Upper lobe of left lung (tissue), 6 donors: ENCODE measurements at regions not wholly inside any gene's neighbourhood (a gene's known extent, or its start where the extent isn't known, plus 50 kb on each side); places are given as distances from the start of the nearest gene placed in this dataset.

Experiments used
- ATAC-seq, 2 donors: fragments of 200-7000 bp; cut with Tn5 transposase; one replicate each; pipeline ENCODE4 v1.9.1; 2022; ENCODE audit warnings: mild to moderate bottlenecking in 2 of 2, moderate library complexity in 2 of 2; ENCODE audit not compliant: low FRiP score in 2 of 2
- DNase-seq, 2 donors: peaks; one replicate each; pipeline ENCODE4 v3.0.0-alpha.2; 2019 to 2020
- H3K27ac ChIP-seq, 4 donors: fragments of 200-600 bp; sonication (generic); one replicate each; pipeline ENCODE4 v1.5.1; 2016 to 2019
- H3K27me3 ChIP-seq, 4 donors: fragments of 200-600 bp; sonication (generic); one replicate each; pipeline ENCODE4 v1.5.1; 2017 to 2019
- H3K36me3 ChIP-seq, 4 donors: fragments of 200-600 bp; sonication (generic); one replicate each; pipeline ENCODE4 v1.5.1; 2016 to 2019
- H3K4me1 ChIP-seq, 4 donors: fragments of 200-600 bp; sonication (generic); one replicate each; pipeline ENCODE4 v1.5.1; 2018 to 2019
- H3K4me3 ChIP-seq, 4 donors: fragments of 200-600 bp; sonication (generic); one replicate each; pipeline ENCODE4 v1.5.1; 2017 to 2019; ENCODE audit warnings: mild to moderate bottlenecking in 2 of 4, moderate library complexity in 1 of 4
- H3K9me3 ChIP-seq, 4 donors: fragments of 200-600 bp; sonication (generic); one replicate each; pipeline ENCODE4 v1.5.1; 2018 to 2019
- EP300 ChIP-seq, 4 donors: sonication (generic); formaldehyde crosslinking; IDR thresholded peaks; one replicate each; pipeline ENCODE4 v1.5.1; 2017; ENCODE audit warnings: antibody characterized with exemption in 4 of 4, control low read depth in 2 of 4
- POLR2A ChIP-seq, 4 donors: fragments of 450-650 bp; IDR thresholded peaks; one replicate each; pipeline ENCODE4 v1.5.1; 2016 to 2017; ENCODE audit warnings: antibody characterized with exemption in 4 of 4, mild to moderate bottlenecking in 2 of 4
- POLR2AphosphoS5 ChIP-seq, 2 donors: sonication (generic); formaldehyde crosslinking; IDR thresholded peaks; one replicate each; pipeline ENCODE4 v1.5.1; 2017; ENCODE audit warnings: antibody characterized with exemption in 2 of 2
- WGBS, 2 donors: methylation state at CpG; one replicate each; pipeline ENCODE4 v1.1.5; 2017 to 2018; 5-methylcytosine and 5-hydroxymethylcytosine counted together
- TF ChIP-seq, protein P1 (sequence below), 6 experiments: fragments of 450-650 bp in 4 of 6; fragments of 200-600 bp in 2 of 6; sonication (generic) in 2 of 6; IDR thresholded peaks; one replicate each; pipeline ENCODE4 v1.5.1; 2016 to 2019; ENCODE audit warnings: antibody characterized with exemption in 6 of 6
- donor health status: DM: no; HTN: no; CAD: no; lungs with moderate emphysema.
- donor health status: DM: no; HTN: yes; CAD: no; lungs with severe emphysema.

DNA sequence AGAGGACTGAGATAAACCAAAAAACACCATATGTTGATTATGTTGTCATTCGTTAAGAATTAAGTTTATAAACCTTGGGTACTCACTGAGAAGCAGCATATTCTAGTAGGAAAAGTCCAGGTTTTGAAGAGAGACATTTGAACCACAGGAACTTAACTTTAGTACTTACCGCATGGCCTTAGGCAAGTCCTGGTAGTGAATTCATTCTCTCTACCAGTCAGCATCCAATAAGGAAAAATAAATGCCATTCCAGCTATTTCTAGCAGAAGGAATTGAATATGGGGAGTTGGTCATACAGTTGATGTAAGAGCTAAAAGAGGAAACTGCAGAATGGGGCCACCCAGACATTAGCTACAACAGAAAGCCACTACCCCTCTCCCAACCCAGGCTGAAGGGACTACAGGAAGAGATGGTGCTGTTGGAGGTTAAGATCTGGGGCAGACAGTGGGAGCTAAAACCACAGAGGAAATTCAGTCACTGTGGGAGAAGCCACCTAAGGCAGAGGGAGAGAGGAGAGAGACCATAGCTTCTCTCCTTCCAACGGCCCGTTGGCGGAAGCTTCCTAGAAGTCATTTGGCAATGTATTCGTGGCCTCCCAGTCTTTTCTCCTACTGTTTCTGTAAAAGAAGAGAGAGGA is 133.8 kb upstream of the RARB start:
- 75 to 84% methylated on average over 6 of the region's 6 CpGs for WGBS, 2 donors
- no peak for ATAC-seq
- no peaks in the 10 kb centered on the region for H3K36me3 ChIP-seq
- no peak overlapping the region for H3K27ac ChIP-seq
- no peak for TF ChIP-seq POLR2A (IDR thresholded peaks at IDR 0.05)
- H3K4me1 ChIP-seq: no peaks in the 10 kb centered on the region
- DNase-seq: no peak
- H3K27me3 ChIP-seq: no peaks in the 10 kb centered on the region
- H3K4me3 ChIP-seq: no peak overlapping the region
- no peaks in the 10 kb centered on the region for H3K9me3 ChIP-seq

DNA sequence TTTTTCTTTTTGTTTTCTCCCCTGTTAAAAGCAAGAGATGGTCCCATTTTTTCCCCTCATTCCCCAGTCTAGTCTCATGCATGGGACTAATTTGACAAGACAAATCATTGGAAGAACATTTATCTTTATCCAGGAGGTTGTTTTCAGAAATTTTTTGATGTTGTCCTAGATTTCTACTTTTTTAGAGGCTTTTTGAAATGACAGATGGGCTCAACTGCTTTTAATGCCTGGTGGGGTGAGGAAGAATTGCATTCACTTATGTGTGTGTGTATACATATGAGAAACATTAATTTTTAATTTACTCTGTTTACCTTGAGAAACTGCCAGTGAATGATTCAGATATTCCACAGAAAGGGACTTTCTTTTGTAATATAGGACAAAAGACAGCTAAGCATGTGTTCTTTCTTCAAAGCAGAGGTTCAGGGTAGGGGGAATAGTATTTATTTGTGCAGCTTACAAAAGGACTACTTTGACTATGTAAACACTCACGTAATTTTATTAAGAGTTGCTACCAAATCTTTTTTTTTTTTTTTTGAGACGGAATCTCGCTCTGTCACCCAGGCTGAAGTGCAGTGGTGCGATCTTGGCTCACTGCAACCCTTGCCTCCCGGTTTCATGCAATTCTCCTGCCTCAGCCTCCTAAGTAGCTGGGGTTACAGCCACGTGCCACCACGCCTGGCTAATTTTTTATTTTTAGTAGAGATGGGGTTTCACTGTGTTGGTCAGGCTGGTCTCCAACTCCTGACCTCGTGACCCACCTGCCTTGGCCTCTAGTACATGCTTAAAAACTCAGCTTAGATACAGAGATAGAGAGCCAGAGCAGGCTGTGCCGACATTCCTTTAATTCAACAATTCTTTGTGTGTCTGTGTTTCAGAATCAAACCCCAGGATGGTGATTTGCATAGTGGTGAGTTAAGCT is 130.1 kb upstream of the RARB start:
- ATAC-seq (no peak), DNase-seq (no peak)
- Histone ChIP-seq H3K27ac (no peak overlapping the region), H3K27me3 (no peaks in the 10 kb centered on the region), H3K4me1 (no peaks in the 10 kb centered on the region), H3K4me3 (no peak overlapping the region), H3K9me3 (no peaks in the 10 kb centered on the region), H3K36me3 (no peaks in the 10 kb centered on the region)
- no peak for TF ChIP-seq POLR2A (IDR thresholded peaks at IDR 0.05)
- no peak for TF ChIP-seq EP300 (IDR thresholded peaks at IDR 0.05)
- no peak for TF ChIP-seq POLR2AphosphoS5 (IDR thresholded peaks at IDR 0.05)
- TF ChIP-seq, protein P1, sequence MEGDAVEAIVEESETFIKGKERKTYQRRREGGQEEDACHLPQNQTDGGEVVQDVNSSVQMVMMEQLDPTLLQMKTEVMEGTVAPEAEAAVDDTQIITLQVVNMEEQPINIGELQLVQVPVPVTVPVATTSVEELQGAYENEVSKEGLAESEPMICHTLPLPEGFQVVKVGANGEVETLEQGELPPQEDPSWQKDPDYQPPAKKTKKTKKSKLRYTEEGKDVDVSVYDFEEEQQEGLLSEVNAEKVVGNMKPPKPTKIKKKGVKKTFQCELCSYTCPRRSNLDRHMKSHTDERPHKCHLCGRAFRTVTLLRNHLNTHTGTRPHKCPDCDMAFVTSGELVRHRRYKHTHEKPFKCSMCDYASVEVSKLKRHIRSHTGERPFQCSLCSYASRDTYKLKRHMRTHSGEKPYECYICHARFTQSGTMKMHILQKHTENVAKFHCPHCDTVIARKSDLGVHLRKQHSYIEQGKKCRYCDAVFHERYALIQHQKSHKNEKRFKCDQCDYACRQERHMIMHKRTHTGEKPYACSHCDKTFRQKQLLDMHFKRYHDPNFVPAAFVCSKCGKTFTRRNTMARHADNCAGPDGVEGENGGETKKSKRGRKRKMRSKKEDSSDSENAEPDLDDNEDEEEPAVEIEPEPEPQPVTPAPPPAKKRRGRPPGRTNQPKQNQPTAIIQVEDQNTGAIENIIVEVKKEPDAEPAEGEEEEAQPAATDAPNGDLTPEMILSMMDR (IDR thresholded peaks at IDR 0.05): no peak
- 69 to 73% methylated on average over 9 of the region's 9 CpGs for WGBS, 2 donors

- no peak overlapping the region for H3K4me3 ChIP-seq
- no peak for TF ChIP-seq POLR2AphosphoS5 (IDR thresholded peaks at IDR 0.05)
- TF ChIP-seq POLR2A (IDR thresholded peaks at IDR 0.05): no peak
- no peak for TF ChIP-seq EP300 (IDR thresholded peaks at IDR 0.05)
- TF ChIP-seq, protein P1 (IDR thresholded peaks at IDR 0.05): no peak
- no peak overlapping the region for H3K27ac ChIP-seq
- no peaks in the 10 kb centered on the region for H3K9me3 ChIP-seq
- no peak for ATAC-seq
- H3K27me3 ChIP-seq: no peaks in the 10 kb centered on the region
- WGBS, 2 donors: 92 to 100% methylated on average over 1 of the region's 1 CpG
- no peak for DNase-seq
- H3K4me1 ChIP-seq: no peaks in the 10 kb centered on the region
- H3K36me3 ChIP-seq: no peaks in the 10 kb centered on the region
These were observed 127.9 kb upstream of the RARB start for GRCh38 chr3:25300141-25300540.

DNA sequence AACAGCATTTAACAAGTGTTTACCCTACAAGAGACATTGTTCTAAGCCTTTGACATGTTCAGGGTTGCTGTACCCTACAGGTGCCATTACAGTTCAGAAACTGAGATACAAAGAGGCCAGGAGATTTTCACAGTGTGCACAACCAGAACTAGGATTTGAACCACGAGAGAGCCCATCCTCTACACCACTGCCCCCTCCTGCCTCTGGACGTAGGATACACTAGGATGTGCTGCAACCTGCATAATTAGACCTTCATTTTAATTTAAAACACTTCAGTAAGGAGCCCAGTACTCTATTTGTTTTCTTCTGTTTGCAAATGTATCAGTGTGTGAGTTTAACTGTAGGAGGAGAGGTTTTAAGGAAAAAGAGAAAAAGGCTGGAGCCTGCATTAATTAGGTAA is 123.1 kb upstream of the RARB start:
- Histone ChIP-seq H3K4me3 (no peak overlapping the region), H3K36me3 (no peaks in the 10 kb centered on the region), H3K27ac (no peak overlapping the region), H3K9me3 (no peaks in the 10 kb centered on the region), H3K4me1 (no peaks in the 10 kb centered on the region), H3K27me3 (no peaks in the 10 kb centered on the region)
- 66 to 78% methylated on average over 2 of the region's 2 CpGs for WGBS, 2 donors
- TF ChIP-seq POLR2A (IDR thresholded peaks at IDR 0.05): no peak
- no peak for TF ChIP-seq EP300 (IDR thresholded peaks at IDR 0.05)
- TF ChIP-seq POLR2AphosphoS5 (IDR thresholded peaks at IDR 0.05): no peak
- no peak for DNase-seq
- no peak for ATAC-seq

GRCh38 chr3:25306066-25306465 is 122.0 kb upstream of the RARB start:
- ATAC-seq (no peak), DNase-seq (no peak)
- Histone ChIP-seq H3K36me3 (no peaks in the 10 kb centered on the region), H3K27me3 (no peaks in the 10 kb centered on the region), H3K27ac (no peak overlapping the region), H3K4me3 (no peak overlapping the region), H3K9me3 (no peaks in the 10 kb centered on the region), H3K4me1 (no peaks in the 10 kb centered on the region)
- no peak for TF ChIP-seq EP300 (IDR thresholded peaks at IDR 0.05)
- TF ChIP-seq POLR2A (IDR thresholded peaks at IDR 0.05): no peak
- TF ChIP-seq POLR2AphosphoS5 (IDR thresholded peaks at IDR 0.05): no peak
- TF ChIP-seq, protein P1 (IDR thresholded peaks at IDR 0.05): no peak
- 69 to 83% methylated on average over 5 of the region's 5 CpGs for WGBS, 2 donors
